Breast epithelium (tissue), 4 donors: ENCODE measurements at regions not wholly inside any gene's neighbourhood (a gene's known extent, or its start where the extent isn't known, plus 50 kb on each side); places are given as distances from the start of the nearest gene placed in this dataset.

Experiments used
- DNase-seq, 2 donors: peaks; one replicate each; pipeline ENCODE4 v3.0.0-alpha.2; 2019; ENCODE audit warnings: low spot score in 2 of 2
- H3K27ac ChIP-seq, 2 donors: fragments of 200-600 bp; sonication (generic) in 1 of 2; one replicate each; pipeline ENCODE4 v1.5.1; 2016 to 2019; ENCODE audit warnings: mild to moderate bottlenecking in 1 of 2
- H3K27me3 ChIP-seq, 2 donors: fragments of 200-600 bp; sonication (generic) in 1 of 2; one replicate each; pipeline versions ENCODE4 v1.5.1 to v1.6.0; 2017 to 2019; ENCODE audit warnings: control low read depth in 1 of 2, mild to moderate bottlenecking in 1 of 2
- H3K36me3 ChIP-seq: fragments of 200-600 bp; one replicate; pipeline ENCODE4 v1.5.1; 2019
- H3K4me1 ChIP-seq, 2 donors: fragments of 200-600 bp; sonication (generic); one replicate each; pipeline ENCODE4 v1.5.1; 2016 to 2019; ENCODE audit warnings: control low read depth in 1 of 2
- H3K4me3 ChIP-seq, 3 donors: fragments of 200-600 bp; sonication (generic); 1 replicate in 2 of 3; 2 replicates in 1 of 3; pipeline ENCODE4 v1.5.1; 2016 to 2019; ENCODE audit warnings: mild to moderate bottlenecking in 3 of 3, moderate library complexity in 2 of 3
- H3K9me3 ChIP-seq, 2 donors: fragments of 200-600 bp; sonication (generic) in 1 of 2; one replicate each; pipeline ENCODE4 v1.5.1; 2016 to 2019; ENCODE audit warnings: control low read depth in 1 of 2
- POLR2A ChIP-seq: fragments of 450-650 bp; IDR thresholded peaks from one replicate; pipeline ENCODE4 v1.6.1; 2016; ENCODE audit warnings: antibody characterized with exemption, mild to moderate bottlenecking, moderate library complexity
- POLR2AphosphoS5 ChIP-seq, 3 donors: sonication (generic); formaldehyde crosslinking; IDR thresholded peaks; one replicate each; pipeline ENCODE4 v1.6.1; 2017; ENCODE audit warnings: antibody characterized with exemption in 3 of 3
- intact Hi-C: fragments of 100-400 bp; cut with DNase I; formaldehyde crosslinking; loops from one replicate; pipeline ENCODE4 v1.15.1; 2023; ENCODE audit warnings: low total_unique reads
- TF ChIP-seq, protein P1 (sequence below), 3 donors: fragments of 450-650 bp; IDR thresholded peaks; one replicate each; pipeline ENCODE4 v1.5.1; 2016 to 2017; ENCODE audit warnings: antibody characterized with exemption in 3 of 3, mild to moderate bottlenecking in 3 of 3, moderate library complexity in 3 of 3

GRCh38 chr9:88059469-88059868 is 78.8 kb downstream of the SPATA31C2 start:
- Histone ChIP-seq H3K4me1 (no peaks in the 10 kb centered on the region), H3K4me3 (no peak overlapping the region), H3K9me3 (no peaks in the 10 kb centered on the region), H3K27me3 (no peaks in the 10 kb centered on the region), H3K36me3 (no peaks in the 10 kb centered on the region), H3K27ac (no peak overlapping the region)
- intact Hi-C loops, result no loop called here
- no peak for DNase-seq
- TF ChIP-seq, protein P1, sequence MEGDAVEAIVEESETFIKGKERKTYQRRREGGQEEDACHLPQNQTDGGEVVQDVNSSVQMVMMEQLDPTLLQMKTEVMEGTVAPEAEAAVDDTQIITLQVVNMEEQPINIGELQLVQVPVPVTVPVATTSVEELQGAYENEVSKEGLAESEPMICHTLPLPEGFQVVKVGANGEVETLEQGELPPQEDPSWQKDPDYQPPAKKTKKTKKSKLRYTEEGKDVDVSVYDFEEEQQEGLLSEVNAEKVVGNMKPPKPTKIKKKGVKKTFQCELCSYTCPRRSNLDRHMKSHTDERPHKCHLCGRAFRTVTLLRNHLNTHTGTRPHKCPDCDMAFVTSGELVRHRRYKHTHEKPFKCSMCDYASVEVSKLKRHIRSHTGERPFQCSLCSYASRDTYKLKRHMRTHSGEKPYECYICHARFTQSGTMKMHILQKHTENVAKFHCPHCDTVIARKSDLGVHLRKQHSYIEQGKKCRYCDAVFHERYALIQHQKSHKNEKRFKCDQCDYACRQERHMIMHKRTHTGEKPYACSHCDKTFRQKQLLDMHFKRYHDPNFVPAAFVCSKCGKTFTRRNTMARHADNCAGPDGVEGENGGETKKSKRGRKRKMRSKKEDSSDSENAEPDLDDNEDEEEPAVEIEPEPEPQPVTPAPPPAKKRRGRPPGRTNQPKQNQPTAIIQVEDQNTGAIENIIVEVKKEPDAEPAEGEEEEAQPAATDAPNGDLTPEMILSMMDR (IDR thresholded peaks at IDR 0.05), result no peak
- TF ChIP-seq POLR2A (no peak), POLR2AphosphoS5 (IDR thresholded peaks at IDR 0.05) (no peak)

GRCh38 chr9:88056876-88057275 is 81.4 kb downstream of the SPATA31C2 start:
- TF ChIP-seq, protein P1 (IDR thresholded peaks at IDR 0.05), result no peak
- TF ChIP-seq POLR2AphosphoS5 (IDR thresholded peaks at IDR 0.05) (no peak), POLR2A (no peak)
- no peaks in the 10 kb centered on the region for H3K4me1 ChIP-seq
- H3K9me3 ChIP-seq, result no peaks in the 10 kb centered on the region
- H3K4me3 ChIP-seq, result no peak overlapping the region
- H3K27me3 ChIP-seq, result no peaks in the 10 kb centered on the region
- intact Hi-C loops, result no loop called here
- no peaks in the 10 kb centered on the region for H3K36me3 ChIP-seq
- no peak overlapping the region for H3K27ac ChIP-seq
- DNase-seq, result no peak

GRCh38 chr9:88053856-88054501 is 79.6 kb upstream of the CDK20 start:
- no peaks in the 10 kb centered on the region for H3K27me3 ChIP-seq
- no peaks in the 10 kb centered on the region for H3K4me1 ChIP-seq
- no peak for TF ChIP-seq POLR2AphosphoS5 (IDR thresholded peaks at IDR 0.05)
- no peak for TF ChIP-seq POLR2A
- TF ChIP-seq, protein P1 (IDR thresholded peaks at IDR 0.05), result no peak
- intact Hi-C loops, result loop anchor here (2.0 kb wide), 1 partner anchor 39 kb away; no protein-coding TSS in a partner anchor
- H3K9me3 ChIP-seq, result no peaks in the 10 kb centered on the region
- no peak for DNase-seq
- no peaks in the 10 kb centered on the region for H3K36me3 ChIP-seq
- H3K27ac ChIP-seq, result no peak overlapping the region
- H3K4me3 ChIP-seq, result no peak overlapping the region

DNA sequence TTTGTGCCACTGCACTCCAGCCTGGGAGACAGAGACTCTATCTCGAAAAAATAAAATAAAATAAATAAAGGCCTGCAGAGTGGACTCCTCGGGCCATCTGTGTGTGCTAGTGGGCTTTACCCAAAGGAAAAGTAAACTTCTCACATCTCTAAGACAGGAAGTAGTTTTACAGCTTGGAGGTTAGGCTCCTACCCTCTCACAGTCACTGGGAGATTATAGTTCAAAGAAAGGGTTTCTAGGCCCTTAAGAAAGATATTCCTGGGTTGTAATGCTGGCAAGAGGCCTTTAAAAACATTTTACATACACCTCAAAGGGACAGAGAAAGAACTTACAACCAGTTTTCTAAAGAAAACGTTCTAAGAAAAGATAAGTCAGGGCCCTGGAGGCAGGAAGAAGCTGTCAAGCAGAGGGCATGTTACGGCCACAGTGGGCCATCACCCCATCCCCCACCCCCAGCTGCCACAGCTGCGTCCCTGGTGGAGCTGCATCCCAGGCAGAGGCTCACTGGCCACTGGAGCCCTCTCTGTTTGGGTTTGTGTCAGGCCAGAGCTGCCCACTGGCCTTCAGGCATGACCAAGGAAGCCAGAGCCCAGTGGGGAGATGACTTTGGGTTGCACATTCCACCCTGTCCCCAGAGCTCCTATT is 78.1 kb upstream of the CDK20 start:
- no peaks in the 10 kb centered on the region for H3K36me3 ChIP-seq
- no peaks in the 10 kb centered on the region for H3K27me3 ChIP-seq
- H3K4me1 ChIP-seq, result no peaks in the 10 kb centered on the region
- TF ChIP-seq POLR2A (no peak), POLR2AphosphoS5 (IDR thresholded peaks at IDR 0.05) (no peak)
- TF ChIP-seq, protein P1 (IDR thresholded peaks at IDR 0.05), result no peak
- DNase-seq, result no peak
- H3K4me3 ChIP-seq, result no peak overlapping the region
- intact Hi-C loops, result loop anchor here (1.0 kb wide), 1 partner anchor 26 kb away; no protein-coding TSS in a partner anchor
- H3K9me3 ChIP-seq, result no peaks in the 10 kb centered on the region
- H3K27ac ChIP-seq, result no peak overlapping the region

GRCh38 chr9:88051138-88051537 is 76.8 kb upstream of the CDK20 start:
- intact Hi-C loops, result no loop called here
- no peak for DNase-seq
- Histone ChIP-seq H3K9me3 (no peaks in the 10 kb centered on the region), H3K4me1 (no peaks in the 10 kb centered on the region), H3K27ac (no peak overlapping the region), H3K4me3 (no peak overlapping the region), H3K27me3 (no peaks in the 10 kb centered on the region), H3K36me3 (no peaks in the 10 kb centered on the region)
- TF ChIP-seq, protein P1 (IDR thresholded peaks at IDR 0.05), result no peak
